SKM-1 treated with dmso at 0.1 percent for 144 hours (cell line): ENCODE measurements at regions not wholly inside any gene's neighbourhood (a gene's known extent, or its start where the extent isn't known, plus 50 kb on each side); places are given as distances from the start of the nearest gene placed in this dataset.

Experiments
- DNase-seq: peaks from one replicate; lab custom pipeline; 2025; ENCODE audit not compliant: unreplicated experiment; lab: John Stamatoyannopoulos, UW

DNA sequence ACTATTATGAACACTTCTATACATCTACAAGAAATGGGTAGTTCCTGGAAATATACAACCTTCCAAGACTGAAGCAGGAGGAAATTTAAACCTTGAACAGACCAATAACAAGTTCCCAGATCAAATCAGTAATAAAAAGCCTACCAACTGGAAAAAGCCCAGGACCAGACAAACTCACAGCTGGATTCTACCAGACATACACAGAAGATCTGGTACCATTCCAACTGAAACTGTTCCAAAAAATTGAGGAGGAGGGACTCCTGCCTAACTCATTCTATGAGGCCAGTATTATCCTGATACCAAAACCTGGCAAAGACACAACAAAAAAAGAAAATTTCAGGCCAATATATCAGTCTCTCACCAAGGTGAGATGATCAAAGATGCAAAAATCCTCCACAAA, 189.4 kb downstream of the RPS29 start:
- no peak for DNase-seq

- no peak for DNase-seq
Observed at GRCh38 chr14:49381778-49382177, 204.4 kb downstream of the RPS29 start.

- DNase-seq = no peak
Observed at GRCh38 chr14:49367696-49368095, 218.5 kb downstream of the RPS29 start.

DNA sequence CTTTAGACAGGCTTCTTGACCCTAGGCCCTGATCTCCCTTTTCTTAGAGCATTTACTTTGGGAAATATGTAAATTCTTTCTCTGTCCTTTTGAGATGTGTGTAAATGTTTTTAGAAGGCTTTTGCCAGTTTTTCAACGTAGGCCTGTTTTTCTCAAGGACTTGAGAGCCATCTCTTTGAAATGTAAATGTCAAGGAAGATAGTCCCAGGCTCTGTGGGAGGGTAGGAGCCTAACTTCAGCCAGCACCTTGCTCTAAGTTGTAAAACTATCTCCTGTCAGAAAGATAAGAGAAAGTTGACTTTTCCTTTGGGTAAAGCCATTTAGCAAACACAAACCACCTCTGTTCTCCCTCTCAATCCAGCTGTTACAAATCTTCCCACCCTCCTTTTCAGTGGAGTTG, 219.8 kb downstream of the RPS29 start:
- DNase-seq = no peak

DNA sequence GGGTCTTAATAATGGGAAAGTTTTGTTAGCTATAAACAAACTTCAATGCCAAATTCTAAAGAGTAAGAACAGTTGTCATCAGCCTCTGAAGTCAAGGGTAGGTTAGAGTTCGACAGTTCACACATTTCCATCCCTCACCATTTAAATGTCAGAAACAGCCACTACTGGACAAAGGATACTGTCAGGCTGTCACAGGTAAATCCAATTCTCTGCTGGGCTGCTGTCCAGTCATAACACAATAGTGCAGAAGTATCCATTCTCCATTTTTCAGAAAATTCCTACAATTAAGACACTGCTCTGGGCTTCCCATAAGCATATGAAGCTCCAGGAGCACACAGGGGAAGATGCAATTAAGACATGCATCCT, 221.4 kb downstream of the RPS29 start:
- no peak for DNase-seq

GRCh38 chr14:49363821-49364751, 222.1 kb downstream of the RPS29 start:
- no peak for DNase-seq

DNA sequence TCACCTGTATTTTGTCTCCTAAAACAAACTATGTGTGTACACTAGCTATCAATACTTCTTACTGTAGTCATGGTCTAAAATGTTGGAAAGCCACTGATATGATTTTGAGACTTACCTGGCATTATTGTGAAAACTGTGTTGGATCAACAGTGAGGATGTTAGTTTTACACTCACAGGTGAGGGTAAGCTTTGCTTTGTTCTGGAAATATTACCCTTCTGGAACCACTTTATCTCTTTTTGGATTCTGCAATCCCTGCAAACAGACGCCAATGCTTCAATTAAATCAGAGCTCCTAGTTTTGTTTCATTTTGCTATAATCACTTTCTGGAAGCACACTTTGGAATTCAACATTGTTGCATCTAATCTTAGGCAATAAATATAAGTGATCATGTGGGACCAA, 223.3 kb downstream of the RPS29 start:
- no peak for DNase-seq

- DNase-seq = no peak
Observed at GRCh38 chr14:49339130-49339529, 247.1 kb downstream of the RPS29 start.

DNA sequence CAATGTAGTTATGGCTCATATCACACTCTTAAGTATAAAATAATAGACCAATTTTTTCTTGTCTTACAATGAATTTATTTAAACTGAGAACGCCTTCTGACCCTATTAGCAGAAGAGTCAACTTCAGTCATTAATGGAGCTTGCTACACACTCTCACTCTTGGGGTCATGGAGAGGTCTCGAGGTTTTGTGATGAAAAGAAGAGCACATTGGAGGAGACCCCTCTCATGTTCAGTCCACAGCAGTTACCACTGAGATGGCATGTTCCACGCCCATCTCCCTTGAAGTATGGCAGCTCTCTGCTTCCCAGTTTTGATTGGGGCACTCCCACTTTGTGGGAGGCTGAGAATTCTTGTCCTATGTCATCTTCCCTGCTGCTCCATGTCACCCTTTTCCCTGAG, 266.4 kb downstream of the RPS29 start:
- no peak for DNase-seq

DNA sequence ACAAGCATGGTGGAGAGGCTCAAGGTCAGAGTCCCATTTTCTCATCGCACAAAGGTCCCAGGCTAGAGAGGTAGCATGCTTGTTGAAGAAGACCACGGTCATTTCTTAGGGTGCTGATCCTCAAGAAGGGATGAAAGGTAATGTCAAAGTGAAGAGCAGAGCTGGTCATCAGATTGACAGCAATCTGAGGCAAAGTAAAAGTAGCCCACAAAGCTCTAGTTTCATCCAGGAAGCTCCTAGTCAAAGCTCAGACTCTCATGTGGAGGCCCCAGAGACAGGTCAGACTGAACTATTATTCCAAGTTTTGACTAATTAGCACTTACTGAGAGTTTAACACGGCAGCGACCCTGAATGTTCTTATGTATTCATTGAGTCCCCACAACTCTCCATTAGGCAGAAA, 270.6 kb downstream of the RPS29 start:
- no peak for DNase-seq

DNA sequence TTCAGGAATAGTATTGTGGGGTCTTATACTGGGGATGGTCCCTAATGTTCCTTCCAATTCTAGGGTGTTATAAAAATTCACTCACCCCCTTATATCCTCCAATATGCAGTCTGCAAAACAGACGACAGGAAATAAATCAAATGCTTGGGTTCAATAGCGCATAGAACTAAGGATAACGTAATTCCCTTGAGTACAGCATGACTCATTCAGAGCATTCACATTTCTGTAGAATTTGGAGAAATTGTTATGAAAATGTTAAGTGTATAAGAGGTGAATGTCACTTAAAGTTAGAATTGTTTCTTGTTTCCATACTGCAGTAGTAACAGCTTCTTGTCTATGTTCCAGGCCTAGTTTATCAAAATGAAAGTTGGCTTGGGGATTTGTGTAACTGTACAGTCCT, 271.4 kb downstream of the RPS29 start:
- no peak for DNase-seq

- no peak for DNase-seq
Observed at GRCh38 chr14:49313108-49313507, 273.1 kb downstream of the RPS29 start.

DNA sequence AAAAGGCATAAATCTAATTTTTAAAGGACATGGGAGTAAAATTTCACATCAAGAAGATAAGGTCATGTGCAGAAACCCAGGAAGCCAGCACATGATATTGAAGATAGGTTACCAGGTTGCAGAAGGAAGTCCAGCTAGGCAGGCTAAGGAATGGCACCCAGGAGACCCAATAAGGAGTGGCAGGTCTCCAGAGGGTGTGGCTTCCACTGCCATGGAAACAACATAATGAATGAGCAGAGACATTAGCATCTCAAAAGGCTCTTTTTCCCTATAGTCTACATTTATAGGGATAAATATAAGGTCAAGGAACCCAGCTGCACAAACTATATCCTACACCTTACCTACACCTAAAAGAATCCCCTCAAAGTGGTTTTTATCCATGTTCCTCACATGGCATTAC, 275.9 kb downstream of the RPS29 start:
- no peak for DNase-seq

DNA sequence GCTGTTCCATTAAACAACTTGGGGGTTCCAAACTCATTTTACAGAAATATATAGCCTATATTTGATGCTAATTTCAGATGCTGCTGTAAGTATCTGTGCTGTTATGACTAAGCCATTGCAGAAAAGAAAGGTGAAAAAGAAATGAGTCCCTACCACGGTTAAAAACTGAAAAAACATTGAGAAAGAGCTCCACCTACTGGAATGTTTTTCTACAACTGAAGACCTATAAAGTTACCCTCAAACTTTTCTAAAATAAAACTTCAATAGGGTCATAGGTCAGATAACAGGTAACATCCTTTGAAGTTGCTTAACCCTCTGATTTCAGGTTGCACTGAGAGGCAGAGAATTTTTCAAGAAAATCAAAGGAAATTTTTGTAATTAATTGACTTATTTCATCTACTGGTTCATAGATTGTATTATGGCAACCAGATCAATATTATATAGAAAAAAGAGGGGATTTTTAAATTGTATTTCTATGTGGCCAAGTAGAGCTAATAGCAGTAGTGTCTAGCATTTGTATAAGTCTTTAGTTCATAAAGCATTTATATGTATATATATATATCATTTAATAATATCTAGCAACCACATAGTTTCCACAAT, 279.9 kb downstream of the RPS29 start:
- DNase-seq = peak; percentile 0

GRCh38 chr14:49303946-49304516, 282.1 kb downstream of the RPS29 start:
- DNase-seq = no peak

DNA sequence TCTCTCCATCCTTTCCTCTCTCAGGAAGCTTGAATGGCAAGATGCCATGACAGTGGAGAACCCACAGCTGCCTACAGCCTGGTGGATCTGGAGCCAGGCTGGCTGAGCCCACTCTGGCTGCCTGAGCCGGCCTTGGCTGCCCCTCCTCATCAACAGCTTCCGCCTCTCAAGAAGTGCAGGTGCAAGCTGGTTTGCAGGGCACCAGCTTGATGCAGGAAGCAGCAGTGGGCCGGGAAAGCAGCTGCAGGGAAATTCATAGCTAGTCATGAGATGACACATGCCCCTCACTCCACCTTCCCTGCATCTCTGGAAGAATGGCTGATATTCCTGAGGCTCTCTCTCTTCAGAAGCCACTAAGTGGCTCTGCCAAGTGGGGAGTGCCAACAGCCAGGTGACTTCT, 289.1 kb downstream of the RPS29 start:
- no peak for DNase-seq

GRCh38 chr14:49294621-49295148, 291.5 kb downstream of the RPS29 start:
- no peak for DNase-seq

DNA sequence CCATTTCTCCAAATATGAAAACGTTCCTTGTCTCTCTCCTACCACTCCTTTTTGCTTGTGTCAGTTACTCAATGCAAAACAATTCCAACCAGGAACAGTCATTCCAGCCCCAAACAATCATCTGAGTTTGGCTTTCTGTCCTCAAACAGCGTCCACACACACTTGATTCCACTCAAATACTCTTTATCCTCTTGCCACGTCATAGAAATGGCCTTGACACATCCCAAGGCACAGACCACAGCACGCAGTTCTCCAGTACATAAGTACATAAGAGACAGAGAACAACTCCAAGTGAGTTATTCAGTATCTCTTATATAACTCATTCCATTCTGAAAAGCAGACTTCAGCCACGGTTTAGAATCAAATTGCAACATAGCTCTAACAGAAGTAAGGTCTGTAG, 299.2 kb downstream of the RPS29 start:
- DNase-seq = no peak

DNA sequence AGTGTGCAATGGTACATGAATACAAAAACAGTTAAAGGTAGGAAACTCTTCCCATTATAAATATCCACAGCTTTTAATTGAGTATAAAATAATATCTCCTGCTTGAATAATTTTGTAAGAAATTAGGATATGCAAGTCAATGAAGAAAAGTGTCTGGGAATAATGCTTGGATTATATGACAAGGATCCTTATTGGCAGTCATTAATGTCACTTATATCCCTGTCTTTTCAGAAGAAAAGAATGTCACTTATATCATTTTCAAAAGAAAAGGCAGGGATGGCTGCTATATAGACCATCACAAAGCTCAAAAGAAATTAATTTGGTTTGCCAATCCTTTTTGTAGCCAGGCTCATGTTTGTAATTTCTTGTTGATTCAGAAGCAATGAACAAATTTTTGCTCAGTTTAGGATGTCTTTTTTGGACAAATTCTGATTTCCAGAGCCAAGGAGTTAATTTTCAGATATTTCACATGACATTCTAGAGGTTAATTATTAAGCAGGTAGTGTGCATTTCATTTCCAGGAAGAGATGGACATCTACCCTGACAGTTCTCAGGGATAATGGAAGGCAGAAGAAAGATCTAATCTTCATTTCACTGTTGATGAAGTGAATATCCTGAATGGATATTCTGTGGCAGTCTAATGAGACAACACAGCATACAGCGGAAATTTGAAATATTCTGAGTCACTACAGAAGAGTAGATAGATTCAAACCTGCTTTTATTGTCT, 299.8 kb downstream of the RPS29 start:
- no peak for DNase-seq

GRCh38 chr14:49280566-49280965, 305.6 kb downstream of the RPS29 start:
- no peak for DNase-seq

DNA sequence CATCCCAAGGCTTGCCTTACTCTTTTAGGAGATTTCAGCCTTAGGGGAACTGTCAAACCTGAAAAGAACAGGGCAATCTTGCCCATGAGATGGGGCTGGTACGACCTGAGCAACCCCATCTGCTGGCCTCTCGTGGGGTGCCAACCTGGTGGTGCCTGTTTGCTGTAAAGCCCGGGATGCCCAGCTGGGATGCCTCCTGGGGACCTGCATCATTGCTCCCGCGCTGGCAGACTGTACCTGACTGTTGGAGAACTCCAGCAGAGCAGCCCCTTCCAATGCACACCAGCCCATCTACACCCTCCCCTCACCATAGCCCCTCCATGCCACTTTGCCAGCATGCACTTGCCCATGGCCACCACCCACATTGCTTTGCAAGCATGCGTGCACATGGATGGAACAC, 335.7 kb downstream of the RPS29 start:
- DNase-seq = no peak
